ENCODE measurements at regions not wholly inside any gene's neighbourhood (a gene's known extent, or its start where the extent isn't known, plus 50 kb on each side); places are given as distances from the start of the nearest gene placed in this dataset.

- Histone ChIP-seq H2AK5ac (ENCODE audit: low read length) (no peak overlapping the region), H3K56ac (ENCODE audit: low read length) (no peak overlapping the region), H3K4me3 (ENCODE audit: low read length) (no peak overlapping the region), H2BK120ac (ENCODE audit: low read depth, low read length) (no peak overlapping the region), H3K79me2 (ENCODE audit: control insufficient read depth, insufficient read depth, low read length) (no peaks in the 10 kb centered on the region), H2BK15ac (replicated peaks; ENCODE audit: low read depth) (no peak overlapping the region), H3K23ac (ENCODE audit: low read length) (no peak overlapping the region), H3K4me2 (ENCODE audit: low read length) (no peak overlapping the region), H3K18ac (ENCODE audit: low read length) (no peak overlapping the region), H4K5ac (ENCODE audit: low read length) (no peak overlapping the region), H3K27ac (ENCODE audit: low read depth, low read length) (no peak overlapping the region), H4K8ac (ENCODE audit: low read depth, low read length) (no peak overlapping the region), H3K4ac (ENCODE audit: low read depth, low read length) (no peak overlapping the region), H3K27me3 (ENCODE audit: insufficient read depth, low read length, poor library complexity) (no peaks in the 10 kb centered on the region), H2BK5ac (ENCODE audit: low read length) (no peak overlapping the region), H3K36me3 (ENCODE audit: control insufficient read depth, insufficient read depth, low read length) (no peaks in the 10 kb centered on the region), H3K79me1 (ENCODE audit: low read length) (no peaks in the 10 kb centered on the region), H3K9ac (ENCODE audit: low read length) (no peak overlapping the region), H3K4me1 (ENCODE audit: control insufficient read depth, low read depth, low read length) (no peaks in the 10 kb centered on the region)
- no peak for DNase-seq
- WGBS (ENCODE audit: extremely low coverage, insufficient coverage, low lambda C conversion rate), result no CpG with 5 or more reads among the region's 10 CpGs
Measured at GRCh38 chr5:4192111-4192510, 596.5 kb downstream of the IRX1 start.

GRCh38 chr5:4196744-4197143 is 601.1 kb downstream of the IRX1 start:
- Histone ChIP-seq H3K27me3 (ENCODE audit: insufficient read depth, low read length, poor library complexity) (no peaks in the 10 kb centered on the region), H3K27ac (ENCODE audit: low read depth, low read length) (no peak overlapping the region), H3K56ac (ENCODE audit: low read length) (peak overlapping the region; percentile 18), H2BK5ac (ENCODE audit: low read length) (no peak overlapping the region), H3K4me3 (ENCODE audit: low read length) (no peak overlapping the region), H4K5ac (ENCODE audit: low read length) (no peak overlapping the region), H3K4me1 (ENCODE audit: control insufficient read depth, low read depth, low read length) (peaks cover 4% of the 10 kb centered on the region), H2AK5ac (ENCODE audit: low read length) (no peak overlapping the region), H3K9ac (ENCODE audit: low read length) (no peak overlapping the region), H3K4me2 (ENCODE audit: low read length) (no peak overlapping the region), H2BK120ac (ENCODE audit: low read depth, low read length) (no peak overlapping the region), H4K8ac (ENCODE audit: low read depth, low read length) (no peak overlapping the region), H3K79me1 (ENCODE audit: low read length) (no peaks in the 10 kb centered on the region), H3K4ac (ENCODE audit: low read depth, low read length) (no peak overlapping the region), H3K18ac (ENCODE audit: low read length) (no peak overlapping the region), H3K23ac (ENCODE audit: low read length) (no peak overlapping the region), H3K36me3 (ENCODE audit: control insufficient read depth, insufficient read depth, low read length) (no peaks in the 10 kb centered on the region), H2BK15ac (replicated peaks; ENCODE audit: low read depth) (no peak overlapping the region), H3K79me2 (ENCODE audit: control insufficient read depth, insufficient read depth, low read length) (no peaks in the 10 kb centered on the region)
- DNase-seq, result no peak
- no CpG with 5 or more reads among the region's 8 CpGs for WGBS (ENCODE audit: extremely low coverage, insufficient coverage, low lambda C conversion rate)

GRCh38 chr5:4197151-4197550 is 601.5 kb downstream of the IRX1 start:
- Histone ChIP-seq H3K4ac (ENCODE audit: low read depth, low read length) (no peak overlapping the region), H3K27me3 (ENCODE audit: insufficient read depth, low read length, poor library complexity) (no peaks in the 10 kb centered on the region)

GRCh38 chr5:4198461-4198860 is 602.8 kb downstream of the IRX1 start:
- no peaks in the 10 kb centered on the region for H3K36me3 ChIP-seq (ENCODE audit: control insufficient read depth, insufficient read depth, low read length)
- no peaks in the 10 kb centered on the region for H3K27me3 ChIP-seq (ENCODE audit: insufficient read depth, low read length, poor library complexity)
- H3K4me2 ChIP-seq (ENCODE audit: low read length), result no peak overlapping the region
- no peak overlapping the region for H3K56ac ChIP-seq (ENCODE audit: low read length)
- no peak overlapping the region for H2AK5ac ChIP-seq (ENCODE audit: low read length)
- H3K4me1 ChIP-seq (ENCODE audit: control insufficient read depth, low read depth, low read length), result peaks cover 4% of the 10 kb centered on the region
- no peak overlapping the region for H2BK5ac ChIP-seq (ENCODE audit: low read length)
- WGBS (ENCODE audit: extremely low coverage, insufficient coverage, low lambda C conversion rate), result no CpG with 5 or more reads among the region's 7 CpGs
- H2BK15ac ChIP-seq (replicated peaks; ENCODE audit: low read depth), result no peak overlapping the region
- no peak overlapping the region for H3K4ac ChIP-seq (ENCODE audit: low read depth, low read length)
- H4K5ac ChIP-seq (ENCODE audit: low read length), result no peak overlapping the region
- no peak overlapping the region for H3K18ac ChIP-seq (ENCODE audit: low read length)
- H3K23ac ChIP-seq (ENCODE audit: low read length), result no peak overlapping the region
- no peaks in the 10 kb centered on the region for H3K79me2 ChIP-seq (ENCODE audit: control insufficient read depth, insufficient read depth, low read length)
- no peak overlapping the region for H3K27ac ChIP-seq (ENCODE audit: low read depth, low read length)
- no peak overlapping the region for H3K4me3 ChIP-seq (ENCODE audit: low read length)
- no peak overlapping the region for H2BK120ac ChIP-seq (ENCODE audit: low read depth, low read length)
- H3K79me1 ChIP-seq (ENCODE audit: low read length), result no peaks in the 10 kb centered on the region
- DNase-seq, result no peak
- H3K9ac ChIP-seq (ENCODE audit: low read length), result no peak overlapping the region
- no peak overlapping the region for H4K8ac ChIP-seq (ENCODE audit: low read depth, low read length)

More at GRCh38 chr5:4197151-4197550, 601.5 kb downstream of the IRX1 start:
- Histone ChIP-seq H3K36me3 (ENCODE audit: control insufficient read depth, insufficient read depth, low read length) (no peaks in the 10 kb centered on the region), H2AK5ac (ENCODE audit: low read length) (no peak overlapping the region), H4K5ac (ENCODE audit: low read length) (no peak overlapping the region), H3K18ac (ENCODE audit: low read length) (no peak overlapping the region), H3K23ac (ENCODE audit: low read length) (no peak overlapping the region), H3K27ac (ENCODE audit: low read depth, low read length) (no peak overlapping the region), H2BK5ac (ENCODE audit: low read length) (no peak overlapping the region), H3K56ac (ENCODE audit: low read length) (peak overlapping the region; percentile 18), H3K79me1 (ENCODE audit: low read length) (no peaks in the 10 kb centered on the region), H2BK15ac (replicated peaks; ENCODE audit: low read depth) (no peak overlapping the region), H3K79me2 (ENCODE audit: control insufficient read depth, insufficient read depth, low read length) (no peaks in the 10 kb centered on the region), H3K4me2 (ENCODE audit: low read length) (no peak overlapping the region), H3K4me3 (ENCODE audit: low read length) (no peak overlapping the region), H4K8ac (ENCODE audit: low read depth, low read length) (no peak overlapping the region), H3K9ac (ENCODE audit: low read length) (no peak overlapping the region), H2BK120ac (ENCODE audit: low read depth, low read length) (no peak overlapping the region), H3K4me1 (ENCODE audit: control insufficient read depth, low read depth, low read length) (peaks cover 4% of the 10 kb centered on the region)
- no peak for DNase-seq
- no CpG with 5 or more reads among the region's 5 CpGs for WGBS (ENCODE audit: extremely low coverage, insufficient coverage, low lambda C conversion rate)

- Histone ChIP-seq H3K4me2 (ENCODE audit: low read length) (no peak overlapping the region), H3K23ac (ENCODE audit: low read length) (no peak overlapping the region), H3K56ac (ENCODE audit: low read length) (no peak overlapping the region), H2BK5ac (ENCODE audit: low read length) (no peak overlapping the region), H3K27ac (ENCODE audit: low read depth, low read length) (peak overlapping the region; percentile 29), H3K36me3 (ENCODE audit: control insufficient read depth, insufficient read depth, low read length) (no peaks in the 10 kb centered on the region), H3K4me3 (ENCODE audit: low read length) (no peak overlapping the region), H3K27me3 (ENCODE audit: insufficient read depth, low read length, poor library complexity) (no peaks in the 10 kb centered on the region), H4K5ac (ENCODE audit: low read length) (no peak overlapping the region), H3K79me1 (ENCODE audit: low read length) (no peaks in the 10 kb centered on the region), H2BK15ac (replicated peaks; ENCODE audit: low read depth) (no peak overlapping the region), H3K18ac (ENCODE audit: low read length) (no peak overlapping the region), H3K79me2 (ENCODE audit: control insufficient read depth, insufficient read depth, low read length) (no peaks in the 10 kb centered on the region), H3K9ac (ENCODE audit: low read length) (no peak overlapping the region), H3K4ac (ENCODE audit: low read depth, low read length) (no peak overlapping the region), H3K4me1 (ENCODE audit: control insufficient read depth, low read depth, low read length) (peaks cover 4% of the 10 kb centered on the region), H2BK120ac (ENCODE audit: low read depth, low read length) (no peak overlapping the region), H4K8ac (ENCODE audit: low read depth, low read length) (no peak overlapping the region), H2AK5ac (ENCODE audit: low read length) (no peak overlapping the region)
- no CpG with 5 or more reads among the region's 19 CpGs for WGBS (ENCODE audit: extremely low coverage, insufficient coverage, low lambda C conversion rate)
- peak; percentile 73 for DNase-seq
Measured at GRCh38 chr5:4199049-4199841, 603.6 kb downstream of the IRX1 start.

- no peak overlapping the region for H3K4me3 ChIP-seq (ENCODE audit: low read length)
- H3K79me2 ChIP-seq (ENCODE audit: control insufficient read depth, insufficient read depth, low read length), result no peaks in the 10 kb centered on the region
- no peaks in the 10 kb centered on the region for H3K36me3 ChIP-seq (ENCODE audit: control insufficient read depth, insufficient read depth, low read length)
- no peak overlapping the region for H2BK5ac ChIP-seq (ENCODE audit: low read length)
- no peak overlapping the region for H4K5ac ChIP-seq (ENCODE audit: low read length)
- no peak overlapping the region for H2BK120ac ChIP-seq (ENCODE audit: low read depth, low read length)
- no peak overlapping the region for H3K23ac ChIP-seq (ENCODE audit: low read length)
- no peak overlapping the region for H3K4ac ChIP-seq (ENCODE audit: low read depth, low read length)
- H3K27ac ChIP-seq (ENCODE audit: low read depth, low read length), result no peak overlapping the region
- H3K18ac ChIP-seq (ENCODE audit: low read length), result no peak overlapping the region
- H3K4me1 ChIP-seq (ENCODE audit: control insufficient read depth, low read depth, low read length), result peaks cover 9% of the 10 kb centered on the region
- H4K8ac ChIP-seq (ENCODE audit: low read depth, low read length), result no peak overlapping the region
- no peaks in the 10 kb centered on the region for H3K27me3 ChIP-seq (ENCODE audit: insufficient read depth, low read length, poor library complexity)
- no peak overlapping the region for H2BK15ac ChIP-seq (replicated peaks; ENCODE audit: low read depth)
- no peaks in the 10 kb centered on the region for H3K79me1 ChIP-seq (ENCODE audit: low read length)
- H3K56ac ChIP-seq (ENCODE audit: low read length), result no peak overlapping the region
- no peak for DNase-seq
- no peak overlapping the region for H3K9ac ChIP-seq (ENCODE audit: low read length)
- H2AK5ac ChIP-seq (ENCODE audit: low read length), result no peak overlapping the region
- no CpG with 5 or more reads among the region's 4 CpGs for WGBS (ENCODE audit: extremely low coverage, insufficient coverage, low lambda C conversion rate)
- no peak overlapping the region for H3K4me2 ChIP-seq (ENCODE audit: low read length)
Measured at GRCh38 chr5:4203146-4203545, 607.5 kb downstream of the IRX1 start.
